GM12865 (cell line): ENCODE measurements at regions not wholly inside any gene's neighbourhood (a gene's known extent, or its start where the extent isn't known, plus 50 kb on each side); places are given as distances from the start of the nearest gene placed in this dataset.

Experiments
- DNase-seq: peaks from one replicate; pipeline ENCODE4 v3.0.0; 2010; ENCODE audit warnings: low read depth
- H3K4me3 ChIP-seq: 2 replicates; pipeline ENCODE4 v1.5.1; 2011; ENCODE audit warnings: mild to moderate bottlenecking, low read depth, low read length, control low read depth
- TF ChIP-seq, protein P1 (sequence below): IDR thresholded peaks from 2 replicates; pipeline ENCODE4 v1.5.1; 2011; ENCODE audit warnings: low read length, control low read depth, low read depth, inconsistent platforms; ENCODE audit not compliant: insufficient read depth; ENCODE audit errors: missing control alignments

DNA sequence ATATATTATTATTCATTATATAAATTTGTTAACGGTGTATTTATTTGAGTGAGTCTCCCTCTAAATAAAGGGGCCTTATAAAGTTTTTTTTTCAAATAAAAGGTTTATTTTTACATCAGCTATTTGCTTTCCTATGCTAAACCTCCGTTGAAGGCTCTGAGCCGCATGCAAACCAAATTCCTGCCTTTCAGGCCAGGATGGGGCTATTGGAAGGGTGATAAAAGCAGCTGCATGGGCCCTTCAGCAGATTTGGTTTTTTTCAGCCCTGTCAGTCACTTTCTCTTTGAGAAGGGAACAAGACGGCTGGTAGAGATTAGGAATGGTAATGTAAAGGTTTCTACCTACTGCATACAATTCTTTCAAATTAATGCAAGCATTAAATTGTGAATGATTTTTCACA is 244.2 kb downstream of the WNT5A start:
- no peak for DNase-seq
- TF ChIP-seq, protein P1, sequence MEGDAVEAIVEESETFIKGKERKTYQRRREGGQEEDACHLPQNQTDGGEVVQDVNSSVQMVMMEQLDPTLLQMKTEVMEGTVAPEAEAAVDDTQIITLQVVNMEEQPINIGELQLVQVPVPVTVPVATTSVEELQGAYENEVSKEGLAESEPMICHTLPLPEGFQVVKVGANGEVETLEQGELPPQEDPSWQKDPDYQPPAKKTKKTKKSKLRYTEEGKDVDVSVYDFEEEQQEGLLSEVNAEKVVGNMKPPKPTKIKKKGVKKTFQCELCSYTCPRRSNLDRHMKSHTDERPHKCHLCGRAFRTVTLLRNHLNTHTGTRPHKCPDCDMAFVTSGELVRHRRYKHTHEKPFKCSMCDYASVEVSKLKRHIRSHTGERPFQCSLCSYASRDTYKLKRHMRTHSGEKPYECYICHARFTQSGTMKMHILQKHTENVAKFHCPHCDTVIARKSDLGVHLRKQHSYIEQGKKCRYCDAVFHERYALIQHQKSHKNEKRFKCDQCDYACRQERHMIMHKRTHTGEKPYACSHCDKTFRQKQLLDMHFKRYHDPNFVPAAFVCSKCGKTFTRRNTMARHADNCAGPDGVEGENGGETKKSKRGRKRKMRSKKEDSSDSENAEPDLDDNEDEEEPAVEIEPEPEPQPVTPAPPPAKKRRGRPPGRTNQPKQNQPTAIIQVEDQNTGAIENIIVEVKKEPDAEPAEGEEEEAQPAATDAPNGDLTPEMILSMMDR, result no peak

GRCh38 chr3:55241098-55241497 is 246.0 kb downstream of the WNT5A start:
- DNase-seq, result no peak
- H3K4me3 ChIP-seq, result no peak overlapping the region
- TF ChIP-seq, protein P1, result no peak

More for the DNA sequence above, 244.2 kb downstream of the WNT5A start:
- H3K4me3 ChIP-seq, result no peak overlapping the region

DNA sequence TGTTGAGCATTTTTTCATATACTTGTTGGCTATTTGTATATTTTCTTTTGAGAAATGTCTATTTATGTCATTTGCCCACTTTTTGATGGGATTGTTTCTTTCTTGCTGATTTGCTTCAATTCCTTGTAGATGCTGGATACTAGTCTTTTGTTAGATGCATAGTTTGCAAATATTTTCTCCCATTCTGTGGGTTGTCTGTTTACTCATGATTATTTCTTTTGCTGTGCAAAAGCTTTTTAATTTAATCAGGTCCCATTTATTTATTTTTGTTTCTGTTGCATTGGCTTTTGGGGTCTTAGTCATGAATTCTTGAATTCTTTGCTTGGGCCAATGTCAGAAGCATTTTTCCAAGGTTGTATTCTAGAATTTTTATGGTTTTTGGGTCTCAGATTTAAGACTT is 251.7 kb downstream of the WNT5A start:
- DNase-seq, result no peak
- H3K4me3 ChIP-seq, result no peak overlapping the region
- TF ChIP-seq, protein P1, result no peak

DNA sequence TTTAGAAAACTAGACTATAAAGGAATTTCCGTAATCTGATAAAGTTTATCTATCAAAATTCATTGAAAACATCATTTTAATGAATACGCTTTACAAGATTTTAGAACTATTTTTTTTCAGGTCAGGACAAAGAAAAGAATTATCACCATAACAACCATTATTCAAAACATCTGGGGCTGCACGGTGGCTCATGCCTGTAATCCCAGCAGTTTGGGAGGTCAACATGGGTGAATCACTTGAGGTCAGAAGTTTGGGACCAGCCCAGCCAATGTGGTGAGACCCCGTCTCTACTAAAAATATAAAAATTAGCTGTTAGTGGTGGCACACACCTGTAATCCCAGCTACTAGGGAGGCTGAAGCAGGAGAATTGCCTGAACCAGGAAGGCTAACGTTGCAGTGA is 260.4 kb downstream of the WNT5A start:
- no peak overlapping the region for H3K4me3 ChIP-seq
- TF ChIP-seq, protein P1, result no peak
- no peak for DNase-seq

DNA sequence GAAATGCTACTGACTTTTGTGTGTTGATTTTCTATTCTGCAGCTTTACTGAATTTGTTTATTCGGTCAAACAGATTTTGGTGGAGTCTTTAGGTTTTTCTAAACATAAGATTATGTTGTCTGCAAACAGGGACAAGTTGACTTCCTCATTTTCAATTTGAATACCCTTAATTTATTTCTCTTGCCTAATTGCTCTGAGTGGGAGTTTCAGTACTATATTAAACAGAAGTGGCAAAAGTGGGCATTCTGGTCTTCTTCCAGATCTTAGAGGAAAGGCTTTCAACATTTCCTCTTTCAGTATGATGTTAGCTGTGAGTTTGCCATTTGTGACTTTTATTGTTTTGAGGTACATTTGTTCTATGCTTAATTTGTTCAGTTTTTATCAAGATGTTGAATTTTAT is 268.5 kb downstream of the WNT5A start:
- H3K4me3 ChIP-seq, result no peak overlapping the region
- TF ChIP-seq, protein P1, result no peak
- no peak for DNase-seq

GRCh38 chr3:55207744-55208143 is 279.4 kb downstream of the WNT5A start:
- H3K4me3 ChIP-seq, result no peak overlapping the region
- TF ChIP-seq, protein P1, result no peak
- DNase-seq, result no peak

GRCh38 chr3:55205990-55206389 is 278.1 kb upstream of the LRTM1 start:
- TF ChIP-seq, protein P1, result no peak
- DNase-seq, result no peak

More at GRCh38 chr3:55205990-55206389, 278.1 kb upstream of the LRTM1 start:
- H3K4me3 ChIP-seq, result no peak overlapping the region
